Esophagus muscularis mucosa (tissue), 4 donors: ENCODE measurements at regions not wholly inside any gene's neighbourhood (a gene's known extent, or its start where the extent isn't known, plus 50 kb on each side); places are given as distances from the start of the nearest gene placed in this dataset.

Experiments
- CTCF ChIP-seq, 3 experiments: fragments of 200-600 bp in 2 of 3; fragments of 450-650 bp in 1 of 3; sonication (generic) in 2 of 3; IDR thresholded peaks; one replicate each; pipeline ENCODE4 v1.5.1; 2017 to 2019; ENCODE audit warnings: antibody characterized with exemption in 3 of 3, mild to moderate bottlenecking in 2 of 3, moderate library complexity in 1 of 3
- EP300 ChIP-seq: sonication (generic); formaldehyde crosslinking; IDR thresholded peaks from one replicate; pipeline ENCODE4 v1.6.1; 2017; ENCODE audit warnings: antibody characterized with exemption
- POLR2A ChIP-seq: fragments of 450-650 bp; IDR thresholded peaks from one replicate; pipeline ENCODE4 v1.6.1; 2017; ENCODE audit warnings: antibody characterized with exemption, moderate library complexity, mild to moderate bottlenecking, low read depth

- TF ChIP-seq CTCF (IDR thresholded peaks at IDR 0.05) (no peak), POLR2A (no peak), EP300 (no peak)
Observed at GRCh38 chr4:187027272-187027671, 303.6 kb upstream of the FAT1 start.
